Lung (tissue), 11 donors: ENCODE measurements at regions not wholly inside any gene's neighbourhood (a gene's known extent, or its start where the extent isn't known, plus 50 kb on each side); places are given as distances from the start of the nearest gene placed in this dataset.

Source experiments
- ATAC-seq: fragments of 200-7000 bp; cut with Tn5 transposase; one replicate; pipeline ENCODE4 v1.9.1; 2020; ENCODE audit warnings: moderate number of reproducible peaks; ENCODE audit not compliant: insufficient read depth, low FRiP score
- DNase-seq, 3 donors: peaks; one replicate each; pipeline ENCODE4 v3.0.0-alpha.2; 2013 to 2017
- H3K27ac ChIP-seq, 2 donors: one replicate each; pipeline ENCODE4 v1.5.1; 2013; ENCODE audit warnings: mild to moderate bottlenecking in 2 of 2, moderate library complexity in 2 of 2, control low read depth in 1 of 2, inconsistent platforms in 1 of 2, low read depth in 1 of 2, low read length in 1 of 2
- H3K27me3 ChIP-seq, 3 donors: one replicate each; pipeline ENCODE4 v1.5.1; 2013; ENCODE audit warnings: low read length in 2 of 3; ENCODE audit not compliant: control insufficient read depth in 3 of 3, insufficient read depth in 3 of 3
- H3K36me3 ChIP-seq, 4 donors: one replicate each; pipeline ENCODE4 v1.5.1; 2013; ENCODE audit warnings: low read length in 4 of 4, mild to moderate bottlenecking in 1 of 4, moderate library complexity in 1 of 4; ENCODE audit not compliant: control insufficient read depth in 4 of 4, insufficient read depth in 4 of 4
- H3K4me1 ChIP-seq, 5 donors: one replicate each; pipeline ENCODE4 v1.5.1; 2013; ENCODE audit warnings: low read length in 5 of 5, mild to moderate bottlenecking in 2 of 5, moderate library complexity in 1 of 5; ENCODE audit not compliant: control insufficient read depth in 5 of 5, insufficient read depth in 5 of 5
- H3K4me3 ChIP-seq: one replicate; pipeline ENCODE4 v1.5.1; 2013; ENCODE audit warnings: mild to moderate bottlenecking, control low read depth, moderate library complexity
- H3K9ac ChIP-seq, 2 donors: one replicate each; pipeline ENCODE4 v1.5.1; 2013; ENCODE audit warnings: low read length in 2 of 2, control low read depth in 1 of 2; ENCODE audit not compliant: insufficient read depth in 1 of 2
- H3K9me3 ChIP-seq, 4 donors: one replicate each; pipeline ENCODE4 v1.5.1; 2013; ENCODE audit warnings: low read length in 3 of 4, mild to moderate bottlenecking in 1 of 4, moderate library complexity in 1 of 4; ENCODE audit not compliant: control insufficient read depth in 4 of 4, insufficient read depth in 3 of 4
- WGBS, 2 donors: extraction: QIAGEN DNeasy Blood & Tissue Kit; methylation state at CpG; one replicate each; pipeline ENCODE4 v1.1.7; 2013; 5-methylcytosine and 5-hydroxymethylcytosine counted together
- TF ChIP-seq, protein P1 (sequence below): IDR thresholded peaks from 2 replicates; pipeline ENCODE4 v1.5.1; 2012; ENCODE audit warnings: mild to moderate bottlenecking; ENCODE audit errors: control extremely low read depth, extremely low read depth
- donor health status: control.
- donor health status: control.
- donor health status: Bipolar disorder and iron deficiency.
- donor health status: healthy.
- donor health status: DM: yes; HTN: yes; CAD: no.

DNA sequence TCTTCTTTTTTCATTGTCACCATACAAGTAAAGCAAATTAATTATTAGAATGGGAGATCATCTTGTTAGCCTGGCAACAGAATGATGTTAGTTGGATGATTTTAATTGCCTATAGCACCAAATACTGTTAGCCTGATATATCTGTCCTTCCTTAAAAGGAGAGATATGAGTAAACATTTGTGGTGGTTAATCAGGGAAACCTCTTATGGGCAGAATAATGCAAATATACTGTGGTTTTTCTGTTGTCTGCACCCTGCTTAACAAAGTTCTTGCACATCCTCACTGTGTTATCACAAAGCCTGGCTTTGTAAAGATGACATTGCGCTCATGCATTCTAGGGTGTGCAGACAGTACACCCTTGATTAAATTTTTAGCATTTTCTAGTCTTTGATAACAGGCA, 254.9 kb upstream of the SMC2 start:
- TF ChIP-seq, protein P1, sequence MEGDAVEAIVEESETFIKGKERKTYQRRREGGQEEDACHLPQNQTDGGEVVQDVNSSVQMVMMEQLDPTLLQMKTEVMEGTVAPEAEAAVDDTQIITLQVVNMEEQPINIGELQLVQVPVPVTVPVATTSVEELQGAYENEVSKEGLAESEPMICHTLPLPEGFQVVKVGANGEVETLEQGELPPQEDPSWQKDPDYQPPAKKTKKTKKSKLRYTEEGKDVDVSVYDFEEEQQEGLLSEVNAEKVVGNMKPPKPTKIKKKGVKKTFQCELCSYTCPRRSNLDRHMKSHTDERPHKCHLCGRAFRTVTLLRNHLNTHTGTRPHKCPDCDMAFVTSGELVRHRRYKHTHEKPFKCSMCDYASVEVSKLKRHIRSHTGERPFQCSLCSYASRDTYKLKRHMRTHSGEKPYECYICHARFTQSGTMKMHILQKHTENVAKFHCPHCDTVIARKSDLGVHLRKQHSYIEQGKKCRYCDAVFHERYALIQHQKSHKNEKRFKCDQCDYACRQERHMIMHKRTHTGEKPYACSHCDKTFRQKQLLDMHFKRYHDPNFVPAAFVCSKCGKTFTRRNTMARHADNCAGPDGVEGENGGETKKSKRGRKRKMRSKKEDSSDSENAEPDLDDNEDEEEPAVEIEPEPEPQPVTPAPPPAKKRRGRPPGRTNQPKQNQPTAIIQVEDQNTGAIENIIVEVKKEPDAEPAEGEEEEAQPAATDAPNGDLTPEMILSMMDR, result no peak
- H3K4me3 ChIP-seq, result no peak overlapping the region
- no peak for DNase-seq
- no peak overlapping the region for H3K9ac ChIP-seq
- no peaks in the 10 kb centered on the region for H3K9me3 ChIP-seq
- no peaks in the 10 kb centered on the region for H3K27me3 ChIP-seq
- 95 to 97% methylated on average over 1 of the region's 1 CpG for WGBS, 2 donors
- no peak for ATAC-seq
- H3K36me3 ChIP-seq, result no peaks in the 10 kb centered on the region
- H3K27ac ChIP-seq, result no peak overlapping the region
- no peaks in the 10 kb centered on the region for H3K4me1 ChIP-seq

DNA sequence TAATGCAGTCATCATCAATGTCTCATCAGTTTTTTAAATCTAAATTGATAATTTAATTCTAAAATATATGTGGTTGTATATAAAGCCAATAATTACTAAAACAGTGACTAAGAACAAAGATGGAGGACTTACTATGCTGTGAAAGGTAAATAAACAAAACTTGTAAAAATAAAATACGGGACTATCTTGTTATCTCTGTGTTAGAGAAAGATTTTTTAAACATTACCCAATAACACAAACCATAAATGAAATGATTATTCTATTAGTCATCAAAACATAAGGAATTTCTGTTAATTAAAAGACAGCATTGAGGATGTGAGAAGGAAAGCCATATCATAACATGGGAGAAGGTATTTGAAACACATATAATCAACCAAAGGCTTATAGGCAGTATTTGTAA, 226.2 kb upstream of the SMC2 start:
- Histone ChIP-seq H3K27ac (no peak overlapping the region), H3K36me3 (no peaks in the 10 kb centered on the region), H3K27me3 (no peaks in the 10 kb centered on the region), H3K9me3 (no peaks in the 10 kb centered on the region), H3K4me1 (no peaks in the 10 kb centered on the region), H3K9ac (no peak overlapping the region), H3K4me3 (no peak overlapping the region)
- WGBS, 2 donors, result 71 to 74% methylated on average over 1 of the region's 1 CpG
- TF ChIP-seq, protein P1, result no peak
- DNase-seq, result no peak
- no peak for ATAC-seq

- Histone ChIP-seq H3K9me3 (no peaks in the 10 kb centered on the region), H3K4me3 (no peak overlapping the region), H3K9ac (no peak overlapping the region), H3K4me1 (no peaks in the 10 kb centered on the region), H3K27ac (no peak overlapping the region), H3K36me3 (no peaks in the 10 kb centered on the region), H3K27me3 (no peaks in the 10 kb centered on the region)
- ATAC-seq (no peak), DNase-seq (no peak)
- TF ChIP-seq, protein P1, result no peak
- 80 to 83% methylated on average over 7 of the region's 7 CpGs for WGBS, 2 donors
Measured at GRCh38 chr9:103872811-103873210, 221.3 kb upstream of the SMC2 start.

- Histone ChIP-seq H3K27me3 (no peaks in the 10 kb centered on the region), H3K36me3 (no peaks in the 10 kb centered on the region), H3K9ac (no peak overlapping the region), H3K27ac (no peak overlapping the region), H3K4me1 (no peaks in the 10 kb centered on the region), H3K4me3 (no peak overlapping the region), H3K9me3 (no peaks in the 10 kb centered on the region)
- TF ChIP-seq, protein P1, result no peak
- DNase-seq (no peak), ATAC-seq (no peak)
- 89 to 95% methylated on average over 2 of the region's 2 CpGs for WGBS, 2 donors
Measured at GRCh38 chr9:103881419-103881818, 212.7 kb upstream of the SMC2 start.
